Ovary (tissue), 3 donors: ENCODE measurements at regions not wholly inside any gene's neighbourhood (a gene's known extent, or its start where the extent isn't known, plus 50 kb on each side); places are given as distances from the start of the nearest gene placed in this dataset.

Source experiments
- CTCF ChIP-seq, 3 donors: fragments of 450-650 bp in 2 of 3; fragments of 200-600 bp in 1 of 3; IDR thresholded peaks; one replicate each; pipeline versions ENCODE4 v1.5.1 to v1.8.0; 2016 to 2022; ENCODE audit warnings: antibody characterized with exemption in 3 of 3, mild to moderate bottlenecking in 1 of 3
- EP300 ChIP-seq: sonication (generic); formaldehyde crosslinking; IDR thresholded peaks from one replicate; pipeline ENCODE4 v1.6.1; 2017; ENCODE audit warnings: antibody characterized with exemption
- POLR2A ChIP-seq: fragments of 450-650 bp; IDR thresholded peaks from one replicate; pipeline ENCODE4 v1.6.1; 2017; ENCODE audit warnings: antibody characterized with exemption, mild to moderate bottlenecking, moderate library complexity
- donor health status: DM: no; HTN: no; CAD: no.

GRCh38 chr11:115958089-115959000 is 454.1 kb upstream of the CADM1 start:
- TF ChIP-seq CTCF (IDR thresholded peaks at IDR 0.05) (no peak), POLR2A (no peak), EP300 (no peak)
